ENCODE measurements at regions not wholly inside any gene's neighbourhood (a gene's known extent, or its start where the extent isn't known, plus 50 kb on each side); places are given as distances from the start of the nearest gene placed in this dataset.

- TF ChIP-seq TEAD4 (CRISPR knock-in tag; IDR thresholded peaks at IDR 0.05): no peak
- TF ChIP-seq MAX (CRISPR knock-in tag; IDR thresholded peaks at IDR 0.05): no peak
- no peak for TF ChIP-seq CREB1 (CRISPR knock-in tag; IDR thresholded peaks at IDR 0.05)
- TF ChIP-seq NFYB (CRISPR knock-in tag; conservative IDR thresholded peaks at IDR 0.05; ENCODE audit: low read depth): no peak
- no peak for TF ChIP-seq ESRRA (CRISPR knock-in tag; IDR thresholded peaks at IDR 0.05; ENCODE audit: borderline replicate concordance)
- TF ChIP-seq, protein P1, sequence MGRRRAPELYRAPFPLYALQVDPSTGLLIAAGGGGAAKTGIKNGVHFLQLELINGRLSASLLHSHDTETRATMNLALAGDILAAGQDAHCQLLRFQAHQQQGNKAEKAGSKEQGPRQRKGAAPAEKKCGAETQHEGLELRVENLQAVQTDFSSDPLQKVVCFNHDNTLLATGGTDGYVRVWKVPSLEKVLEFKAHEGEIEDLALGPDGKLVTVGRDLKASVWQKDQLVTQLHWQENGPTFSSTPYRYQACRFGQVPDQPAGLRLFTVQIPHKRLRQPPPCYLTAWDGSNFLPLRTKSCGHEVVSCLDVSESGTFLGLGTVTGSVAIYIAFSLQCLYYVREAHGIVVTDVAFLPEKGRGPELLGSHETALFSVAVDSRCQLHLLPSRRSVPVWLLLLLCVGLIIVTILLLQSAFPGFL (CRISPR knock-in tag; IDR thresholded peaks at IDR 0.05; ENCODE audit: borderline replicate concordance): no peak
- TF ChIP-seq SP1 (CRISPR knock-in tag; conservative IDR thresholded peaks at IDR 0.05): no peak
- TF ChIP-seq IRF1 (CRISPR knock-in tag; IDR thresholded peaks at IDR 0.05): no peak
- TF ChIP-seq ZNF671 (CRISPR knock-in tag; IDR thresholded peaks at IDR 0.05): no peak
- TF ChIP-seq HMGA2 (CRISPR knock-in tag; IDR thresholded peaks at IDR 0.05): no peak
- TF ChIP-seq, protein P2, sequence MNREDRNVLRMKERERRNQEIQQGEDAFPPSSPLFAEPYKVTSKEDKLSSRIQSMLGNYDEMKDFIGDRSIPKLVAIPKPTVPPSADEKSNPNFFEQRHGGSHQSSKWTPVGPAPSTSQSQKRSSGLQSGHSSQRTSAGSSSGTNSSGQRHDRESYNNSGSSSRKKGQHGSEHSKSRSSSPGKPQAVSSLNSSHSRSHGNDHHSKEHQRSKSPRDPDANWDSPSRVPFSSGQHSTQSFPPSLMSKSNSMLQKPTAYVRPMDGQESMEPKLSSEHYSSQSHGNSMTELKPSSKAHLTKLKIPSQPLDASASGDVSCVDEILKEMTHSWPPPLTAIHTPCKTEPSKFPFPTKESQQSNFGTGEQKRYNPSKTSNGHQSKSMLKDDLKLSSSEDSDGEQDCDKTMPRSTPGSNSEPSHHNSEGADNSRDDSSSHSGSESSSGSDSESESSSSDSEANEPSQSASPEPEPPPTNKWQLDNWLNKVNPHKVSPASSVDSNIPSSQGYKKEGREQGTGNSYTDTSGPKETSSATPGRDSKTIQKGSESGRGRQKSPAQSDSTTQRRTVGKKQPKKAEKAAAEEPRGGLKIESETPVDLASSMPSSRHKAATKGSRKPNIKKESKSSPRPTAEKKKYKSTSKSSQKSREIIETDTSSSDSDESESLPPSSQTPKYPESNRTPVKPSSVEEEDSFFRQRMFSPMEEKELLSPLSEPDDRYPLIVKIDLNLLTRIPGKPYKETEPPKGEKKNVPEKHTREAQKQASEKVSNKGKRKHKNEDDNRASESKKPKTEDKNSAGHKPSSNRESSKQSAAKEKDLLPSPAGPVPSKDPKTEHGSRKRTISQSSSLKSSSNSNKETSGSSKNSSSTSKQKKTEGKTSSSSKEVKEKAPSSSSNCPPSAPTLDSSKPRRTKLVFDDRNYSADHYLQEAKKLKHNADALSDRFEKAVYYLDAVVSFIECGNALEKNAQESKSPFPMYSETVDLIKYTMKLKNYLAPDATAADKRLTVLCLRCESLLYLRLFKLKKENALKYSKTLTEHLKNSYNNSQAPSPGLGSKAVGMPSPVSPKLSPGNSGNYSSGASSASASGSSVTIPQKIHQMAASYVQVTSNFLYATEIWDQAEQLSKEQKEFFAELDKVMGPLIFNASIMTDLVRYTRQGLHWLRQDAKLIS (CRISPR knock-in tag; IDR thresholded peaks at IDR 0.05; ENCODE audit: borderline replicate concordance): no peak
- TF ChIP-seq EMX1 (CRISPR knock-in tag; IDR thresholded peaks at IDR 0.05): no peak
- no peak for TF ChIP-seq ZNF423 (CRISPR knock-in tag; IDR thresholded peaks at IDR 0.05)
- no peak for TF ChIP-seq KAT7 (CRISPR knock-in tag; IDR thresholded peaks at IDR 0.05; ENCODE audit: borderline replicate concordance)
- no peak for TF ChIP-seq NFATC4 (CRISPR knock-in tag; IDR thresholded peaks at IDR 0.05)
- Mint-ChIP-seq H3K27ac (no peak overlapping the region), H3K9me3 (no peaks in the 10 kb centered on the region), H3K27me3 (ENCODE audit: low read depth) (no peaks in the 10 kb centered on the region), H3K4me1 (peaks cover 17% of the 10 kb centered on the region), H3K36me3 (no peaks in the 10 kb centered on the region), H3K4me3 (no peak overlapping the region)
- ChIA-PET POLR2A (no interaction called here), CTCF (no interaction called here)
- no peak for ATAC-seq
- no peak for DNase-seq (ENCODE audit: low spot score)
Observed at GRCh38 chr2:65786765-65787164, 354.4 kb upstream of the SPRED2 start.

- no peaks in the 10 kb centered on the region for H3K27me3 Mint-ChIP-seq (ENCODE audit: low read depth)
- no peaks in the 10 kb centered on the region for H3K36me3 Mint-ChIP-seq
- no peaks in the 10 kb centered on the region for H3K9me3 Mint-ChIP-seq
- TF ChIP-seq ATF1 (CRISPR knock-in tag; IDR thresholded peaks at IDR 0.05) (no peak), ELF4 (CRISPR knock-in tag; IDR thresholded peaks at IDR 0.05; ENCODE audit: low read depth) (no peak), E2F5 (CRISPR knock-in tag; IDR thresholded peaks at IDR 0.05) (no peak), CREM (CRISPR knock-in tag; IDR thresholded peaks at IDR 0.05) (no peak), FOXK1 (CRISPR knock-in tag; IDR thresholded peaks at IDR 0.05) (no peak), MAX (CRISPR knock-in tag; IDR thresholded peaks at IDR 0.05) (no peak), STAT6 (CRISPR knock-in tag; conservative IDR thresholded peaks at IDR 0.05; ENCODE audit: low read depth) (no peak), SP1 (CRISPR knock-in tag; conservative IDR thresholded peaks at IDR 0.05) (no peak), ZNF423 (CRISPR knock-in tag; IDR thresholded peaks at IDR 0.05) (no peak), NFE2L1 (CRISPR knock-in tag; IDR thresholded peaks at IDR 0.05) (no peak), ZNF263 (CRISPR knock-in tag; IDR thresholded peaks at IDR 0.05; ENCODE audit: low read depth) (no peak)
- TF ChIP-seq, protein P3, sequence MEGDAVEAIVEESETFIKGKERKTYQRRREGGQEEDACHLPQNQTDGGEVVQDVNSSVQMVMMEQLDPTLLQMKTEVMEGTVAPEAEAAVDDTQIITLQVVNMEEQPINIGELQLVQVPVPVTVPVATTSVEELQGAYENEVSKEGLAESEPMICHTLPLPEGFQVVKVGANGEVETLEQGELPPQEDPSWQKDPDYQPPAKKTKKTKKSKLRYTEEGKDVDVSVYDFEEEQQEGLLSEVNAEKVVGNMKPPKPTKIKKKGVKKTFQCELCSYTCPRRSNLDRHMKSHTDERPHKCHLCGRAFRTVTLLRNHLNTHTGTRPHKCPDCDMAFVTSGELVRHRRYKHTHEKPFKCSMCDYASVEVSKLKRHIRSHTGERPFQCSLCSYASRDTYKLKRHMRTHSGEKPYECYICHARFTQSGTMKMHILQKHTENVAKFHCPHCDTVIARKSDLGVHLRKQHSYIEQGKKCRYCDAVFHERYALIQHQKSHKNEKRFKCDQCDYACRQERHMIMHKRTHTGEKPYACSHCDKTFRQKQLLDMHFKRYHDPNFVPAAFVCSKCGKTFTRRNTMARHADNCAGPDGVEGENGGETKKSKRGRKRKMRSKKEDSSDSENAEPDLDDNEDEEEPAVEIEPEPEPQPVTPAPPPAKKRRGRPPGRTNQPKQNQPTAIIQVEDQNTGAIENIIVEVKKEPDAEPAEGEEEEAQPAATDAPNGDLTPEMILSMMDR (IDR thresholded peaks at IDR 0.05): no peak
- POLR2A ChIA-PET: no interaction called here
- peaks cover 17% of the 10 kb centered on the region for H3K4me1 Mint-ChIP-seq
- H3K27ac Mint-ChIP-seq: no peak overlapping the region
- H3K4me3 Mint-ChIP-seq: no peak overlapping the region
- no peak for ATAC-seq
- CTCF ChIA-PET: no interaction called here
- DNase-seq (ENCODE audit: low spot score): no peak
Observed at GRCh38 chr2:65786007-65786717, 353.8 kb upstream of the SPRED2 start.

Measured in WTC11 (cell line).